ENCODE measurements at regions not wholly inside any gene's neighbourhood (a gene's known extent, or its start where the extent isn't known, plus 50 kb on each side); places are given as distances from the start of the nearest gene placed in this dataset.

DNA sequence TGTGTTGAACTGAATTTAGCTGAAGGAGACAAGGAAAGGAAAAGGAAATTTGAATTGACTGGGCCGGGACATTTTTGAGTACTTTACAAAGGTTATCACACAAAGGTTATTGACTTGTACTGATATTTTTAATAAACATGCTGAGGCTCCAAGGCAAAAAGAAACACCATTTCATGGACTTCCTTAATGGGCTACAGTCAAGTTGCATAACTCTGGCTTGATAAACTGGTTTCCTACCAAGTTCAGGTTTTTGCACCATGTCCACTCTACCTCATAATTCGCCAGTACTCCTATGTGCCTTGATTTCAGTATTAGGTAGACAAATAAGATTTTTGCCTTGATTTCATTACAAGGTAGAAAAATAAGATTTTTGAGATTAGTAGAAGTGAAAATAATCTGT, 65.8 kb upstream of the FUT9 start:
- TF ChIP-seq, protein P1, sequence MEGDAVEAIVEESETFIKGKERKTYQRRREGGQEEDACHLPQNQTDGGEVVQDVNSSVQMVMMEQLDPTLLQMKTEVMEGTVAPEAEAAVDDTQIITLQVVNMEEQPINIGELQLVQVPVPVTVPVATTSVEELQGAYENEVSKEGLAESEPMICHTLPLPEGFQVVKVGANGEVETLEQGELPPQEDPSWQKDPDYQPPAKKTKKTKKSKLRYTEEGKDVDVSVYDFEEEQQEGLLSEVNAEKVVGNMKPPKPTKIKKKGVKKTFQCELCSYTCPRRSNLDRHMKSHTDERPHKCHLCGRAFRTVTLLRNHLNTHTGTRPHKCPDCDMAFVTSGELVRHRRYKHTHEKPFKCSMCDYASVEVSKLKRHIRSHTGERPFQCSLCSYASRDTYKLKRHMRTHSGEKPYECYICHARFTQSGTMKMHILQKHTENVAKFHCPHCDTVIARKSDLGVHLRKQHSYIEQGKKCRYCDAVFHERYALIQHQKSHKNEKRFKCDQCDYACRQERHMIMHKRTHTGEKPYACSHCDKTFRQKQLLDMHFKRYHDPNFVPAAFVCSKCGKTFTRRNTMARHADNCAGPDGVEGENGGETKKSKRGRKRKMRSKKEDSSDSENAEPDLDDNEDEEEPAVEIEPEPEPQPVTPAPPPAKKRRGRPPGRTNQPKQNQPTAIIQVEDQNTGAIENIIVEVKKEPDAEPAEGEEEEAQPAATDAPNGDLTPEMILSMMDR (conservative IDR thresholded peaks at IDR 0.05): no peak
- TF ChIP-seq ZFX (IDR thresholded peaks at IDR 0.05): no peak

Measured in C4-2B (cell line).